H9 (cell line): ENCODE measurements at regions not wholly inside any gene's neighbourhood (a gene's known extent, or its start where the extent isn't known, plus 50 kb on each side); places are given as distances from the start of the nearest gene placed in this dataset.
"Not testable (repeated sequence)": the region's sequence is repeated elsewhere in the genome, so short reads cannot be mapped to it uniquely, and the experiment has no call there.

Experiments used
- DNase-seq: peaks from one replicate; pipeline ENCODE4 v3.0.0-alpha.2; 2017
- H2AFZ ChIP-seq: one replicate; pipeline ENCODE4 v1.6.1; 2013; ENCODE audit warnings: mild to moderate bottlenecking, low read length, control low read depth, moderate library complexity
- H2AK5ac ChIP-seq: 2 replicates; pipeline ENCODE4 v1.6.1; 2013; ENCODE audit warnings: low read length, control low read depth, mixed read lengths; ENCODE audit not compliant: insufficient read length
- H2BK120ac ChIP-seq: one replicate; pipeline ENCODE4 v1.6.1; 2013; ENCODE audit warnings: low read depth, mild to moderate bottlenecking, low read length, control low read depth, inconsistent platforms; ENCODE audit not compliant: poor library complexity, severe bottlenecking
- H2BK12ac ChIP-seq: 2 replicates; pipeline ENCODE4 v1.6.1; 2013; ENCODE audit warnings: low read length, control low read depth, mixed read lengths, low read depth; ENCODE audit not compliant: insufficient read length
- H2BK15ac ChIP-seq: 2 replicates; pipeline ENCODE4 v1.6.1; 2013; ENCODE audit warnings: low read depth, low read length, control low read depth
- H2BK20ac ChIP-seq: one replicate; pipeline ENCODE4 v1.6.1; 2013; ENCODE audit warnings: low read depth, mild to moderate bottlenecking, low read length, control low read depth, inconsistent platforms; ENCODE audit not compliant: poor library complexity, severe bottlenecking
- H2BK5ac ChIP-seq: 2 replicates; pipeline ENCODE4 v1.6.1; 2013; ENCODE audit warnings: low read length, control low read depth, mixed read lengths; ENCODE audit not compliant: insufficient read length
- H3K14ac ChIP-seq: 2 replicates; pipeline ENCODE4 v1.6.1; 2013; ENCODE audit warnings: low read length, control low read depth; ENCODE audit not compliant: insufficient read depth
- H3K18ac ChIP-seq: 2 replicates; pipeline ENCODE4 v1.6.1; 2013; ENCODE audit warnings: low read depth, mild to moderate bottlenecking, mixed read lengths, low read length, control low read depth; ENCODE audit not compliant: insufficient read length
- H3K23ac ChIP-seq: 2 replicates; pipeline ENCODE4 v1.6.1; 2013; ENCODE audit warnings: low read length, control low read depth, mixed read lengths, low read depth; ENCODE audit not compliant: insufficient read length
- H3K23me2 ChIP-seq: 2 replicates; pipeline ENCODE4 v1.6.1; 2013; ENCODE audit warnings: low read depth, mild to moderate bottlenecking, mixed read lengths, low read length, control low read depth; ENCODE audit not compliant: insufficient read length, poor library complexity, severe bottlenecking
- H3K27ac ChIP-seq: 2 replicates; pipeline ENCODE4 v1.5.1; 2013; ENCODE audit warnings: low read length, control low read depth, mixed read lengths, low read depth; ENCODE audit not compliant: insufficient read length
- H3K27me3 ChIP-seq: 2 replicates; pipeline ENCODE4 v1.6.1; 2013; ENCODE audit warnings: low read length, control low read depth, inconsistent platforms; ENCODE audit not compliant: insufficient read depth
- H3K4ac ChIP-seq: 2 replicates; pipeline ENCODE4 v1.6.1; 2013; ENCODE audit warnings: low read depth, mild to moderate bottlenecking, control low read depth, inconsistent platforms, low read length, moderate library complexity
- H3K4me1 ChIP-seq: 2 replicates; pipeline ENCODE4 v1.6.1; 2013; ENCODE audit warnings: low read length, control low read depth, inconsistent platforms; ENCODE audit not compliant: insufficient read depth
- H3K4me2 ChIP-seq: 2 replicates; pipeline ENCODE4 v1.6.1; 2013; ENCODE audit warnings: low read length, control low read depth, mixed read lengths; ENCODE audit not compliant: insufficient read length, insufficient read depth
- H3K56ac ChIP-seq: 2 replicates; pipeline ENCODE4 v1.6.1; 2013; ENCODE audit warnings: low read depth, mild to moderate bottlenecking, mixed read lengths, low read length, control low read depth; ENCODE audit not compliant: insufficient read length
- H3K79me1 ChIP-seq: 2 replicates; pipeline ENCODE4 v1.6.1; 2013; ENCODE audit warnings: low read depth, mild to moderate bottlenecking, moderate library complexity, low read length, control low read depth, inconsistent platforms; ENCODE audit not compliant: insufficient read depth, poor library complexity, severe bottlenecking
- H3K79me2 ChIP-seq: 2 replicates; pipeline ENCODE4 v1.6.1; 2013; ENCODE audit warnings: low read length, control low read depth, inconsistent platforms; ENCODE audit not compliant: insufficient read depth
- H3K9ac ChIP-seq: 2 replicates; pipeline ENCODE4 v1.6.1; 2013; ENCODE audit warnings: low read length, control low read depth, mixed read lengths; ENCODE audit not compliant: insufficient read length; ENCODE audit errors: extremely low read depth
- H3K9me3 ChIP-seq: one replicate; pipeline ENCODE4 v1.6.1; 2013; ENCODE audit warnings: low read depth, low read length, inconsistent platforms; ENCODE audit not compliant: control insufficient read depth
- H3T11ph ChIP-seq: one replicate; pipeline ENCODE4 v1.6.1; 2013; ENCODE audit warnings: mild to moderate bottlenecking, low read length, control low read depth, inconsistent platforms
- H4K20me1 ChIP-seq: one replicate; pipeline ENCODE4 v1.6.1; 2013; ENCODE audit not compliant: control insufficient read depth, insufficient read length, insufficient read depth
- H4K5ac ChIP-seq: 2 replicates; pipeline ENCODE4 v1.6.1; 2013; ENCODE audit warnings: low read depth, mild to moderate bottlenecking, mixed read lengths, low read length, control low read depth; ENCODE audit not compliant: insufficient read length
- H4K8ac ChIP-seq: replicated peaks from 2 replicates; pipeline ENCODE4 v1.6.1; 2013; ENCODE audit warnings: low read length, control low read depth, mixed read lengths, low read depth; ENCODE audit not compliant: insufficient read length
- H4K91ac ChIP-seq: 2 replicates; pipeline ENCODE4 v1.6.1; 2013; ENCODE audit warnings: low read depth, mild to moderate bottlenecking, moderate library complexity, mixed read lengths, low read length, control low read depth; ENCODE audit not compliant: insufficient read length
- H3K27ac Mint-ChIP-seq, 3 experiments: 2 replicates in 2 of 3; 3 replicates in 1 of 3; pipeline ENCODE4 v1.8.0; 2020 to 2021; ENCODE audit warnings: mixed read lengths in 3 of 3, mild to moderate bottlenecking in 1 of 3, moderate library complexity in 1 of 3
- H3K27me3 Mint-ChIP-seq: 2 replicates; pipeline ENCODE4 v1.8.0; 2021; ENCODE audit warnings: low read depth, mild to moderate bottlenecking, moderate library complexity, mixed read lengths
- H3K36me3 Mint-ChIP-seq, 3 experiments: 2 replicates in 2 of 3; 3 replicates in 1 of 3; pipeline ENCODE4 v1.8.0; 2020 to 2021; ENCODE audit warnings: low read depth in 3 of 3, mixed read lengths in 3 of 3; ENCODE audit not compliant: insufficient read depth in 1 of 3
- H3K4me1 Mint-ChIP-seq, 2 experiments: 2 replicates each; pipeline ENCODE4 v1.8.0; 2020; ENCODE audit warnings: mixed read lengths in 2 of 2
- H3K4me3 Mint-ChIP-seq, 2 experiments: 2 replicates in 1 of 2; 3 replicates in 1 of 2; pipeline ENCODE4 v1.8.0; 2020 to 2021; ENCODE audit warnings: mild to moderate bottlenecking in 2 of 2, mixed read lengths in 2 of 2, moderate library complexity in 1 of 2
- H3K9me3 Mint-ChIP-seq, 2 experiments: 2 replicates in 1 of 2; 3 replicates in 1 of 2; pipeline ENCODE4 v1.8.0; 2020; ENCODE audit warnings: mild to moderate bottlenecking in 2 of 2, mixed read lengths in 2 of 2, moderate library complexity in 1 of 2
- WGBS: extraction: QIAGEN DNeasy Blood & Tissue Kit; methylation state at CpG from one replicate; pipeline ENCODE4 v1.1.7; 2013; ENCODE audit warnings: missing lambda C conversion rate, low lambda C conversion rate, mixed read lengths; ENCODE audit not compliant: insufficient read length; ENCODE audit errors: extremely low coverage; 5-methylcytosine and 5-hydroxymethylcytosine counted together
- TF ChIP-seq, protein P1 (sequence below): fragments of 200-600 bp; sonication (generic); conservative IDR thresholded peaks from 3 replicates; pipeline ENCODE4 v1.8.0; 2021; ENCODE audit warnings: antibody characterized with exemption, mild to moderate bottlenecking

DNA sequence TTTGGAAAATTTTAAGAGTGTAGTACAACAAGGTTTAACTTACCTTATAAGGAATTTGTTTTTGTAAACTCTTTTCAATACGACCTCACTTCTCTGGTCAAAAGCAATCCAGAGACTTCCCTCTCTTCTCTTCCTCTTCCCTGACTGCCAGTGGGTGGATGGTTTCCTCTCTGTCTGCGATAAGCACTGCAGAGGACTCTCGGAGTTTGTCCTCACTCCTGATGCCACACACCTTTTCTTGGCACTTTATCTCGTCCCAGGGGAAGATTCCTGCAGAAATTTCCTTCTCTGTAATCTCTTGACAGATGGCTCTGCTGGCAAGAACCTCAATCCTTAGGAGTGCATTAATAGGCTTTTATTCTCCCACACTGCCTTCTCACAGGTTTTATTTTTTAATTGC is 641.6 kb downstream of the NR2F1-AS1 start:
- Histone ChIP-seq H4K20me1 (no peaks in the 10 kb centered on the region), H3K27ac (no peak overlapping the region), H3K18ac (no peak overlapping the region), H3K9me3 (no peaks in the 10 kb centered on the region), H3K9ac (no peak overlapping the region), H3K27me3 (no peaks in the 10 kb centered on the region; the same call in 1 of the 2 replicates), H3K4me2 (no peak overlapping the region), H3K4ac (no peak overlapping the region), H3K23me2 (no peaks in the 10 kb centered on the region), H3K4me1 (no peaks in the 10 kb centered on the region), H2AFZ (no peak overlapping the region), H3T11ph (no peak overlapping the region), H4K5ac (no peak overlapping the region), H2BK20ac (no peak overlapping the region), H4K8ac (no peak overlapping the region), H4K91ac (no peak overlapping the region), H2BK5ac (no peak overlapping the region), H2BK120ac (no peak overlapping the region), H3K23ac (no peak overlapping the region), H2AK5ac (no peak overlapping the region), H3K14ac (no peak overlapping the region), H3K56ac (no peak overlapping the region), H2BK12ac (no peak overlapping the region), H3K79me2 (no peaks in the 10 kb centered on the region), H3K79me1 (no peaks in the 10 kb centered on the region), H2BK15ac (no peak overlapping the region)
- Mint-ChIP-seq H3K27me3 (no peaks in the 10 kb centered on the region), H3K4me1 (peaks cover 0 to 3% of the 10 kb centered on the region in 2 experiments; a peak in 2 of 4 replicates), H3K4me3 (no peak overlapping the region), H3K36me3 (no peaks in the 10 kb centered on the region), H3K9me3 (no peaks in the 10 kb centered on the region), H3K27ac (0 out of 7 replicates have a peak overlapping the region, but pooled peaks of 2 of the 3 experiments have one; percentile 6 to 9)
- TF ChIP-seq, protein P1, sequence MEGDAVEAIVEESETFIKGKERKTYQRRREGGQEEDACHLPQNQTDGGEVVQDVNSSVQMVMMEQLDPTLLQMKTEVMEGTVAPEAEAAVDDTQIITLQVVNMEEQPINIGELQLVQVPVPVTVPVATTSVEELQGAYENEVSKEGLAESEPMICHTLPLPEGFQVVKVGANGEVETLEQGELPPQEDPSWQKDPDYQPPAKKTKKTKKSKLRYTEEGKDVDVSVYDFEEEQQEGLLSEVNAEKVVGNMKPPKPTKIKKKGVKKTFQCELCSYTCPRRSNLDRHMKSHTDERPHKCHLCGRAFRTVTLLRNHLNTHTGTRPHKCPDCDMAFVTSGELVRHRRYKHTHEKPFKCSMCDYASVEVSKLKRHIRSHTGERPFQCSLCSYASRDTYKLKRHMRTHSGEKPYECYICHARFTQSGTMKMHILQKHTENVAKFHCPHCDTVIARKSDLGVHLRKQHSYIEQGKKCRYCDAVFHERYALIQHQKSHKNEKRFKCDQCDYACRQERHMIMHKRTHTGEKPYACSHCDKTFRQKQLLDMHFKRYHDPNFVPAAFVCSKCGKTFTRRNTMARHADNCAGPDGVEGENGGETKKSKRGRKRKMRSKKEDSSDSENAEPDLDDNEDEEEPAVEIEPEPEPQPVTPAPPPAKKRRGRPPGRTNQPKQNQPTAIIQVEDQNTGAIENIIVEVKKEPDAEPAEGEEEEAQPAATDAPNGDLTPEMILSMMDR, result no peak
- WGBS, result no CpG with 5 or more reads among the region's 4 CpGs
- no peak for DNase-seq

DNA sequence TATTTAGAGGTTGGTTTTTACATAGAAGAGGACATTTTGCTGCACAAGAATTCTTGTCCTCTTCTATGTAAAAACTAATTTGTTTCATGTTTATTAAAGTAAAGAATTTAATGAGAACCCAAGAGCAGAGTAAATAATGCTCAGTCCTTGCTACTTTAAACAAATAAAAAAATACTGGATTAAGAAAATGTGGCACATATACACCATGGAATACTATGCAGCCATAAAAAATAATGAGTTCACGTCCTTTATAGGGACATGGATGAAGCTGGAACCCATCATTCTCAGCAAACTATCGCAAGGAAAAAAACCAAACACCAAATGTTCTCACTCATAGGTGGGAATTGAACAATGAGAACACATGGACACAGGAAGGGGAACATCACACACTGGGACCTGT is 643.6 kb downstream of the NR2F1-AS1 start:
- H2BK15ac ChIP-seq, H3K27me3 Mint-ChIP-seq, H4K5ac ChIP-seq, H3K56ac ChIP-seq, H3K14ac ChIP-seq, H3K4ac ChIP-seq, H2BK5ac ChIP-seq, H3K4me2 ChIP-seq, H3K9ac ChIP-seq, H4K20me1 ChIP-seq, H2AK5ac ChIP-seq, H2BK12ac ChIP-seq, H3K4me1 Mint-ChIP-seq, H3K23ac ChIP-seq, H3K36me3 Mint-ChIP-seq, H2BK120ac ChIP-seq, H3K9me3 ChIP-seq, H3K4me3 Mint-ChIP-seq, H3K23me2 ChIP-seq, H3K27me3 ChIP-seq, H4K91ac ChIP-seq, H4K8ac ChIP-seq, H3K79me2 ChIP-seq, H3K4me1 ChIP-seq, DNase-seq, H2BK20ac ChIP-seq, H3T11ph ChIP-seq, H2AFZ ChIP-seq, H3K9me3 Mint-ChIP-seq, H3K27ac ChIP-seq, H3K79me1 ChIP-seq, H3K18ac ChIP-seq, H3K27ac Mint-ChIP-seq: not testable (repeated sequence)
- WGBS, result no CpG with 5 or more reads among the region's 2 CpGs
